ENCODE measurements at regions not wholly inside any gene's neighbourhood (a gene's known extent, or its start where the extent isn't known, plus 50 kb on each side); places are given as distances from the start of the nearest gene placed in this dataset.
"Not testable (repeated sequence)": the region's sequence is repeated elsewhere in the genome, so short reads cannot be mapped to it uniquely, and the experiment has no call there.

DNA sequence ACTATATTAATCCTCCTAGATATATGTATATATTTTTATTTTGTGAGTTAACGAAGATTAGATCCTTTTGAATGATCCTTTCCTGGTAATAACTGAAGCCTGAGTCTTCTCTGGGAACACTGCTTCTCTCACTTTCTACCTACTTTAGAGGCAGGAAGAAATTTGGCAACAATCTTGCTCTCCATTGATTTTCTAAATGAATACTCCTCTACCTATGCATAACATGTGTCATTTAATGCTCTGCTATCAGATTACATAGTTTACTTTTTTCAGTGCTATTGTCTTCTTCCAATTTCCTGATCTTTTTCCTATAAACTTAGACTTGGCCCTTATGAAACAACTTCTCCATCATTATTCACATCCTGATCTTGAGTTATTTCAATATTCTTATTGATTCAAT, 60.4 kb upstream of the PDHA2 start:
- DNase-seq (ENCODE audit: low read depth): no peak

DNA sequence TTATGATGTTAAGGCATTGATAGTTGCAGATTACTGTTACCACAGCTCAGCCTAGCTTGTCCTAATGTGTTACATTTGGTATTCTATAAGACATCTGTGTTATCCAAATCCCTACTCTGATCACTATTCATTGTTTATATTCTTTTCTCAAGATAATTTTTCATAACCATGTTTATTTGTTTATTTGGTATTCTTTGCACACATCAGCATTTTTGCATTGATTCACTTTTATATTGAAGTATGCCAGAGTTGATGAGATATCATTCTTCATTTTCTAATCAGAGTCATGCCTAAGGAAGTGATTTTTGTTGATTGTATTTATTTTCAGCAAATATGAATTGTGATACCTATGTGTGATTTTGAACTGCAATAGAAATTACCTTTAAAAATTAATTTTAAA, 61.2 kb upstream of the PDHA2 start:
- DNase-seq (ENCODE audit: low read depth): no peak

DNA sequence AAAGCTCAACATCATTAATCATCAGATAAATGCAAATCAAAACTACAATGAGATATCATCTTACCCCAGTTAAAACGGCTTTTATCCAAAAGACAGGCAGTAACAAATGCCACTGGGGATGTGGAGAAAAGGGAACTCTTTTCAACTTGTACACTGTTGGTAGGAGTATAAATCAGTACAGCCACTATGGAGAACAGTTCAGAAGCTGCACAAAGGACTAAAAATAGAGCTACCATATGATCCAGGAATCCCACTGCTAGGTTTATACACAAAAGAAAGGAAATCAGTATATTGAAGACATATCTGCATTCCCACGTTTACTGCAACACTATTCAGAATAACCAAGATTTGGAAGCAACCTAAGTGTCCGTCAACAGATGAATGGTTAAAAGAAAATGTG, 69.3 kb upstream of the PDHA2 start:
- DNase-seq (ENCODE audit: low read depth): not testable (repeated sequence)

DNA sequence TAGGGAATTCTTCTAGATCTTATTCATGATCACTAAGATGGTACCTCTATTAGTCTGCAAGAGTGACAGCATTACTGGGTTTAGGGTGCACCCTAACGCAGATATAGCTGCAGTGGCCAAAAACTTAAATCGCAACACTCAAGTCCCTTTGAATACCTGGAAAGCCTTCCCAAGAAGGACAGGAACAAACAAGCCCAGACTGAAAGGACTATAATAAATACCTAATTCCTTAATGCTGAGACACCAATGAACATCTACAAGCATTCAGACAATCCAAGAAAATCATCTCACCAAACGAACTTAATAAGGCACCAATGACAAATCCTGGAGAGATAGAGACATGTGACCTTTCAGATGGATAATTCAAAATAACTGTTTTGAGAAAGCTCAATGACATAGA, 74.9 kb upstream of the PDHA2 start:
- no peak for DNase-seq (ENCODE audit: low read depth)

DNA sequence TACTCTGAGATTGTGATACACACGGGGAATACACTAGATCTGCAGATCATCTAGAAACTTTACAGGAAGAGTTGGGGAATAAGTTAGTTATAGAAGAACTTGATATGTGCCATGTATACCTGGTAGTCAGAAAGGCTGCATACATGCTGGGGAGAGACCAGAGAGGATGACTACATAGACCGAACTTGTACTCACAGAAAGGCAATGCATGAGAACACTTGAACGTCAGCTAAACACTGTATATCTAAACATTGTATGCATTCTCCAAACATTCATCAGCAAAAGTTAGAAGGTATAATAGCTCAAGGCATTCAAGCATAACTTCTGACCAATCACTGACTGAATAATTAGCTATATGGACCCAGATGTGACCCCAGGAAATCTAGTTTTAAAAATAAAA, 78.0 kb upstream of the PDHA2 start:
- no peak for DNase-seq (ENCODE audit: low read depth)

DNA sequence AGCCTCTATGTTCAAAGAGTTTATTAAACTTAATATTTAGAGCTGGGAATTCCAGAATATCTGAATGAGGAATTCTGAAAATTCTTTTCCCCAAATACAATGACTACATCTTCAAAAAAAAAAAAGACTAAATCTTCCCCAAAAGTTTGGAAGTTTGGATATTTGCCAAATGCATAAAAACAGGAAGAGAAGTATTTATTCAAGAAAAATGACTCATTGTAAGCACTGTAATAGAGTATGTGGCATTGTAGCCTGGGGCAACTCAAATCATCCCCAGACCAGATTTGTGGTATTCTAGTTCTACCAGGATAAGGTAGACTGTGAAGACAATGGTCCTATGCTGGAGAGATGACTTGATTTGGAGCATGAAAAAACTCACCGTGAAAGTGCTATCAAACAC, 78.5 kb upstream of the PDHA2 start:
- DNase-seq (ENCODE audit: low read depth): peak; percentile 19

DNA sequence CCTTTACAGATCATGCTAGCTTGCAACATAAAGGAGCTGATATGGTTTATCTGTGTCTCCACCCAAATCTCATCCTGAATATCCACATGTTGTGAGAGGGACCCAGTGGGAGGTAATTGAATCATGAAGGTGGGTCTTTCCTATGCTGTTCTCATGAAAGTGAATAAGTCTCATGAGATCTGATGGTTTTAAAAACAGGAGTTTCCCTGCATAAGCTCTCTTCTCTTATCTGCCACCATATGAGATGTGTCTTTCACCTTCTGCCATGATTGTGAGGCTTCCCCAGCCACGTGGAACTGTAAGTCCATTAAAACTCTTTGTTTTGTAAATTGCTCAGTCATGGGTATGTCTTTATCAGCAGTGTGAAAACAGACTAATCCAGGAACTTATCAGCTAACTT, 79.2 kb upstream of the PDHA2 start:
- not testable (repeated sequence) for DNase-seq (ENCODE audit: low read depth)

DNA sequence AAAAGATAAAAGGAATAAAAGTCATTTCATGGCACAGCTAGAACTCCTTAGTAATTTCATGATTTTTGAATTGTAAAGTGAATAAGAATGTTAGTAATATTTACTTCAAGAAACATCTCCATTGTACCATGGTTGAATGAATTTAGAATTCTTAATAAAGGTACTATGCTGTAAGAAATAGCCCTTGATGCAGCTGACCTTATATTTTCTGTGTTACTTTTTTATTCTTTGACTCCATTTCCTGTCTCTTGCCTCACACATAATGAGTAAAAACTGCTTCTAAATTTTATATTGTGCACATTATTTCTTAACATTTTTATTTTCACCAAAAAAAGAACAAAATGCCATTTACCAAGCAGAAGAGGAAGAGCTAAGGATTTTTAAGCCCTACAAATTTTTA, 81.9 kb upstream of the PDHA2 start:
- DNase-seq (ENCODE audit: low read depth): no peak

DNA sequence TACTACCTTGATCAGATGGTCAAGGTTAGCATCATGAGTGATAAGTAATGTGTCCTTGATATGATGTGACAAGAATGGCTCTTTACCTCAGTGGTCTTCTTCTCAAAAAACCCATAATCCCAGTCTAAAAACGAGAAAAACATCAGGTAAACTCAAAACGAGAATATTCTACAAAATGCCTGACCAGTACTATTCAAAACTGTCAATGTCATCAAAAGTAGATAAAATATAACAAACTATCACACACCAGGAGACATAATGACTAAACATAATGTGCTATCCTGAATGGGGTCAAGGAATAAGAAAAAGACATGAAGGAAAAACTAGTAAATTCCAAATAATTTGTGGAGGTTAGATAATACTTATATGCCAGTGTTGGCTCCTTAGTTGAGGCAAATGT, 85.2 kb upstream of the PDHA2 start:
- DNase-seq (ENCODE audit: low read depth): no peak

DNA sequence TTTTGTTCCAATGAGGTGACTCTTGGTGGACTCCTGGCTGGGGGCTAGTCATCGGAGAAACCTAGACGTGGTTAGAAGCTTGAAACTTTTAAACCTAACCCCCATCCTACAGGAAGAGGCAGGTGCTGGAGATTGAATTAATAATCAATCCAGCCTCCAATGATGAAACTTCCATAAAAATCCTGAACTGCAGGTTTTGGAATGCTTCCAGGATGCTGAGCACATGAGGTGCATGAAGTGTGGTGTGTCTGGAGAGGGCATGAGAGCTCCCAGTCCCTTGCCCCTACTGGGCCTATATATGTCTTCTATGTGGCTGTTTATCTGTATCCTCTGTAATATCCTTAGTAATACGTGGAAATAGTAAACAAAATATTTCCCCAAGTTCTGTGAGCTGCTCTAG, 90.7 kb upstream of the PDHA2 start:
- no peak for DNase-seq (ENCODE audit: low read depth)

DNA sequence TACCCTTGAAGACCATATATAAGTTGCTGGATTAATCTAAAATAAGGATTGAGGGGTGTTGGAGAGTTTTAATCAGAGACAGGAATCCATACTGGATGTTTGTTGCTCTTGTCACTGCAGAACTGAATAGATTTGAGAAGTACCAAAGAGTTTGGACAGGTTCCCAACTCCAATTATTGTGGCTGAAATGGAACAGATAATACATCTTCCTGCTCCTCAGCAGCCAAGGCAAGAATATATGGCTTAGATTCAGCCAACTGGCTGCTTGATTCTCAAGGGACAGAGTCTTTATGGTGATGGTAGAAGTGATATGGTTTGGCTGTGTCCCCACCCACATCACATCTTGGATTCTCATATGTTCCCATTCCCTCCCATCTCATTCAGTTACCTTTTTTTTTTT, 97.0 kb upstream of the PDHA2 start:
- no peak for DNase-seq (ENCODE audit: low read depth)

DNA sequence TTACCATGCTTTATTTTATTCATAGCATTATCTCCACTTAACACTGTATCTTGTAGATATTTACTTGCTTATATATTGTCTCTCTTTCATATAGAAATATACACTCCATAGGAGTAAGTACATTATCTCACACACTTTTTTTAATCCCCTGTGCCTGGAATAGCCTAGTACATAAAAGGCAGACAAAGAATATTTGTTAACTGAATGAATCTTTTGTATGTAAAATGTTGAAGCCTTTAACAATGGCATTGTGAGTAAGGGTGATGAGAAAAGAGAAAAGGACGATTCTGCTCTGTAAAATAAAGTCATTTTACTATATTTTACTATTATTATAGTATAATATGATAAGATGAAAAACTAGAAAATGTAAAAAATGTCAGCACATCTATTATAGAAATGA, 97.7 kb upstream of the PDHA2 start:
- DNase-seq (ENCODE audit: low read depth): no peak

DNA sequence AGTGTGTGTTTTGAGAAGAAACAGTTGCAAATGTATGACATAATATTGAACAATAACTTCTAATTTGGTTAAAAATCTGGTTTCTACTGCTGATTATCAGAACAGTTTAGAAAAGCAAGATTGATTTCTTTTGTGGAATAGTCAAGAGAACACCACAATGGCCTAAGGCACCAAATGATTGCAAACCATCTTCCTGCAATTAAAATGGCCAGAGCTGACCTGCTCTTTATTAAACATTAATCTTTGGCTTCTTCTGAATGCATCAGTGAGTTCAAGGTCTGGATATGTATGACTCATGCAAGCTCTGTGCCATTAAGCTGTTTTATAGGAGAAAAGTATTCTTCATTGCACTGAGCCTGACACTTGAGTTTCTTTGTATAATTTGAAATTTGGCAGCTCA, 107.8 kb upstream of the PDHA2 start:
- DNase-seq (ENCODE audit: low read depth): no peak

DNA sequence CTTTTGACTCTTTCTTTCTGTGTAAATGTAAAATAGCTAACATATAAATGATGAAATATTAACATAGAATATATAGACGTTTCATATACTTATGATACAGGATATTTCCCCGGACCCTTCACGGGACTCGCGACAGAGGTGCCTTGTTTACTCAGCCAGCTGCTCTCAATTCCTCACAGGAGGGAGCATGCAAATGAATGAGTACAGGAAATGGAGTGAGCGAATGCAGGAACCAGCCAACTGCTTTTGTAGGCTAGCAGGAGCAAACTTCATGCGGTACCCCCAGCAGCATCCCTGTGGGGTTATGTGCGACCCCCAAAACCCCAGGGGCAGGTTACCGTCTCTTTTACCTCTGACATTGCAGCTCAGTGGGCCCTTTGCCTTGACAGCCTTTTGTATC, 110.3 kb upstream of the PDHA2 start:
- DNase-seq (ENCODE audit: low read depth): no peak

DNA sequence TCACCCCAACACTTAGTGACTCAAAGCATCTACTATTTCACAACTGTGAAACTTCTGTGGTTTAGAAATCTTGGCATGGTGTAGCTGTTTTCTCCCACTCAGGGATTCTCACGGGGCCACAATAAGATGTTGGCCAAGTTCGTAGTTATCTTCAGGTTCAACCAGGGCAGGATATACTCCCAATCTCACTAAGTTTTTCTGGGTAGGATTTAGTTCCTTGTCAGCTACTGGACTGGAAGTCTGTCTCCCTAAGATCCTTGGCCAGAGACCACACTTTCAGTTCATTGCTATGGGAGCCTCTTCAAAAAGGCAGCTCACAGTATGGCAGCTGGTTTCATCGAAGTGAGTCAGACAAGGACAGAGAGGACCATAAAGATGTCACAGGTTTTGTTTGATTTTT, 111.7 kb upstream of the PDHA2 start:
- DNase-seq (ENCODE audit: low read depth): no peak

DNA sequence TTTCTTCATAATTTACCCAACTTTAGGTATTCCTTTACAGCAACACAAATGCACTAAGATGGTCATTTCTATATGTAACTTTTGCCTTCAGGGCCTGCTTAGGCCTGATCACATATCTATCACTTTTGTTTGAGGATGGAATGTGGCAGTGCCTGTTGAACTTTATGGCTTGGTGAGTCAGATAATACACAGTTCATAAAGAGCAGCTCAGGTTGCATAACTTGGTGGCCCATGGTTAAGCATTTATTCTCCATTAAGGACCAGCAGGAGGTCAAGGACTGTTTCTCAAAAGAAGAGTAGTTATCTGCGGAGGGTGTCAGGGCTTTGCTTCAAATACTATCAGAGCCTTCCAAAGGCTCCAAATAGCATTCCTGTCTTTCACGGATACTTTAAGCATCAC, 124.1 kb upstream of the PDHA2 start:
- DNase-seq (ENCODE audit: low read depth): no peak

DNA sequence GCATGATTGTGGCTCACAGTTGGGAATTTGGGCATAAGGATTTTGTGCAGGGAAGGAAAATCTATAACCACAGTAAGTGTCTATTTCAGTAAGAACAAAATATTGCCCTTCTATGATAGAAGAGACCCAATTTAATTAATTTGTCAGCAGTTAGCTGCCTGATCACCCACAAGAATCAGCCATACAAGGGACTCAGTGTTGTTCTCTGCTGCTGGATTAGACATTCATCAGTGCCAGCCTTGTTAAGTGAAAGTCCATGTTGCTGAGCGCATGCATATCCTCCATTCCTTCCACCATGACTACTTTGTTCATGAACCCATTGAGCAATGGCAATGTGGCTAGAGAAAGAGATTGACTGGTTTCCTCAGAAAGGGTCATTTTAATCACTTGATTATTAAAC, 125.3 kb upstream of the PDHA2 start:
- no peak for DNase-seq (ENCODE audit: low read depth)

DNA sequence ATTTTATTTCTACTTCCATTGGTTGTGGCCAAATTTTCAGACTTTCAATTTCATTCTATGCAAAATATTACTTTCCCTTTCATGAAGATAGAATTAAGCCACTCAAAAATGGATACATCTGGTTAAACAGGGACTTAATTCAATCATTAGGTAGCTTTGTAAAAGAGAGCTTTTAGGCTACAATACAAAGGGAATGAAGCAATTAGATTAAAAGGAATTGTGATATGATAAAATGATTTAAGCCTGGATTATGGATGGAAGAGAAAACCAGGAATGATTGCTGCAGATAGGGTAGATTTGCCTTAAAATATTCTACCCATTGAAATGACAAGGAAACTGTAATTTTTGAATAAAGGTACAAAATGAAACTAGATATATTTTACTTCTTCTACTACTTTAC, 134.6 kb upstream of the PDHA2 start:
- no peak for DNase-seq (ENCODE audit: low read depth)

DNA sequence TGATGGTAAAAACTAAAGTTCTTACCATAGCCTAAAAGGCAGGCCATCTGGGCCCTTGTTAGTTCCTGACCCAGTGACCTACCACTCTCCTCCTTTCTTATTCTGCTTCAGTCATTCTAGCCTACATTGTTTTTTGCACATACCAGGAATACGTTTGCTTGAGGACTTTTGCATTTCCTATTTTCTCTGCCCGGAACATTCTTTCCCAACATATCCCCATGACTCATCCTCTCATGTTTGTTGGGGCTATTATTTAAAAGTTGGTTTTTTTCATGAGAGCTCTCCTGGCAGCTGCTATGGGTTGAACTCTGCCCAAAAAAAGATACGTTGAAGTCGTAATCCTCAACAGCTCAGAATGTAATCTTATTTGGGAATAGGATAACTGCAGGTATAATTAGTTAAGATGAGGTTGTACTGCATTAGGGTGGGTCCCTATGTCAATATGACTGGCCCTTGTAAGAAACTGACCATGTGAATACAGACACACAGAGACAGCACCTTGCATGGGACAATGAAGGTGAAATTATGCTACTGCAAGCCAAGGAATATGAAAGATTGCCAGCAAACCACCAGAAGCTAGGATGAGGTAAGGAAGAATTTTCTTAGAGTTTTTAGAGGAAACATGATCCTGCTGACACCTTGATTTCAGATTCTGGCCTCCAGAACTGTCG, 138.3 kb upstream of the PDHA2 start:
- no peak for DNase-seq (ENCODE audit: low read depth)

DNA sequence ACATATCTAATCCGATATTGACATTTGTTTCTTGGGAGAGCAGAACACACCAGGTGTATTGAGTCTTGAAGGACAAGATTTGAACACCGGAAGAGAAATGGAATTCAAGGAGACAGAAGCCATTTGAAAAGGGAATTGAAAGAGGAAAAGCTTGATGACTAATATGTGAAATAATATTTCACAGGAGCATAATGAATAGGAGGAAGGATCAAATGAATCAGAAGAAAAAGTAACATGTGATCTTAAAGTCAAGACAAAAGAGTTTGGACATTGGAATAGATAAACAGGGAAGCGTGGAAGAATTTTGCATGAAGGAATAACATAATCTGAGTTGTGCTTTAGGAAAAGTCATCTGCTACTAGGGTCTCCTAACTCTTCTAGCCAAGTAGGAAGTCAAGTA, 145.5 kb upstream of the PDHA2 start:
- DNase-seq (ENCODE audit: low read depth): no peak

DNA sequence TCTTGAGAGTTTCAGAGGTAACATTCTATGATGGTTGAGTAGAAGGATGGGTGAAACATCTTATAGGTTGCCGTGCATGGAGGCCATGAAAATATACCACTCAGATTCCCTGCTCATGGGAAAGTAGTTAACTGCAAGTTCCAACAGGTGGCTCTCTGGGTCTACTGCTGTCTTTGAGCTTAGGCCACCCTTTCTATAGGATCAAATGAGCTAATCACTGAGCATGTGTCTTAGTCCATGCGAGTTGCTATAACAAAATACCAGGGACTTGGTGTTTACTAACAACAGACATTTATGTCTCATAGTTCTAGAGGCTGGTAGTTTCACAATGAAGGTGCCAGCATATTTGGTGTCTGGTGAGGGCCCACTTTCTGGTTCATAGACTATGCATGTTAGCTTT, 144.8 kb upstream of the UNC5C start:
- DNase-seq (ENCODE audit: low read depth): no peak

DNA sequence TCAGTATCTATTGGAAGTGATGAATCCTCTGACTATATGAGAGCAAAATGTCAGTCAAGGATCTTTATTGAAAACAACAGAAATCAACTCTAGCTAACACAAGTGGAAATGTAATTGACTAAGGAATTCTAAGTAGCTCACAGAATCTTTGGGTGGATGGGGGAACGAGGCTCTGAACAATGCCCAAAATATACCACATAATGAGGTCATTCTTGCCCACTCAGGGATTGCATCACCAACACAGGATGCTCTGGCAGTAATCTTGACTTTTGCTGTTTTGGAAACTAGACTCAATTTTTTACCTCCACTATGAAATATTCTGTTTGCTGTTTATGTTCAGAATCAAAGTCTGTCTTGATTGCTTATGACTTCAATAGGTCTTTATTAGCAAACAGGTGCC, 127.4 kb upstream of the UNC5C start:
- DNase-seq (ENCODE audit: low read depth): peak; percentile 16

DNA sequence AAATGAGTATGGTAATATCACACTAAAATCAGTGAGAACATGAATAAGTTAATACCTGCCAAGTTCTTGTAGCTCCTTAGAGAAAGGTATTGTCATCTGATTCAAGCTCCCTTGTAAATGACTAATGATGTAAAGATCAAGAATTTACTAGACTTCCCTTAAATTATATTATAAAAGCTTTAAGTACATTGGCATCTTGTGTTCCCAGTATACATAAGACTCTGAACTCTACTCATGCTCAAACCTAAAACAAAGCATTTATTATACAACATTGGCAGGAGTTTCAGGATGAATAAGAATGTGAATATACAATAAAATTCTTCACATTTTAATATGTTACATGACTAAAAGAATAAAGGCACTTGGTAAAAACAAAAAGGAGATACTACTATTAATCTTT, 126.8 kb upstream of the UNC5C start:
- DNase-seq (ENCODE audit: low read depth): no peak

DNA sequence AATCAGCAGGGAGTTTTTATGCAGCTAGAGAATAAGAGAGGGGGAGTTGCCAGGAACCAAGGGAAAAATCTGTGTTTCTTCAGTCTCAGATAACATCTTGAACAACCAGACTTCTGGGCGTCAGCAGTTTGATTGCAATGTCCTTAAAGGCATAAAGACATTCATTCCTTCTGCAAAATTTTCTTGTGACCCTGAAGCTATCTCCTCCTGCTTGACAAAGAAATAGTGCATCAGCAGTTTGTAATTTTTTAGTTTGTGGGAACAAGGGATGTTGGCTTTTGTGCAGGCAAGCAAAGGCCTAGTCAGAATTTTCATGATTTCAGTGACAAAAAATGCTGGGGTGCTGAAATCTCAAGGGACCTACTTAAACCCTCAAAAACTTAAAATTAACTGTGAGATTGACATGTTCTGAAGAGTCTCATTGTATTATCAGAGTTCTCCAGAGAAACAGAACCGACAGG, 125.8 kb upstream of the UNC5C start:
- no peak for DNase-seq (ENCODE audit: low read depth)

DNA sequence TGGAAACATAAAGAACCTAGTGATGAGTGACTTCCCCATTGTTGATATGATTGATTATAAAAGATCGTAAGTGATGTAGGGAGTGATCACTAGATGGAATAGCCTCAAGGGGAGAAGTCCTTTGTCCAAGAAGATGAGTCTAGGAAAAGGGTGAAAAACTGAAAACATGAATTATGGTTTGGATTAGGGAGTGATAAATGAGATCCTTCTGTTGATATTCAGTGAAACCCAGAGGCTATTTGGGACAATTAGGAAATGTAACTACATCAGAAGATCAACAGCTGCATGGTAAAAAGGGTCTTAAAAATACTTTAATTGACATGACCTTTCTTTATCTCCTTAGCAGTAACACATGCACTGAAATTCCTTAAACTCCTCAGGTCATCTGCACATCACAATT, 124.0 kb upstream of the UNC5C start:
- no peak for DNase-seq (ENCODE audit: low read depth)
